ENCODE measurements at regions not wholly inside any gene's neighbourhood (a gene's known extent, or its start where the extent isn't known, plus 50 kb on each side); places are given as distances from the start of the nearest gene placed in this dataset.
"Not testable (repeated sequence)": the region's sequence is repeated elsewhere in the genome, so short reads cannot be mapped to it uniquely, and the experiment has no call there.

- not testable (repeated sequence) for DNase-seq (ENCODE audit: low read depth); H3K4me3 ChIP-seq (ENCODE audit: low read depth, low read length); FAIRE-seq; H3K36me3 ChIP-seq (ENCODE audit: control insufficient read depth, insufficient read depth, low read length); H3K27me3 ChIP-seq (ENCODE audit: control insufficient read depth, insufficient read depth, low read length)
Observed at GRCh38 chr2:131606366-131606765, 78.7 kb downstream of the CCDC74A start.

- not testable (repeated sequence) for H3K36me3 ChIP-seq (ENCODE audit: control insufficient read depth, insufficient read depth, low read length); FAIRE-seq; H3K27me3 ChIP-seq (ENCODE audit: control insufficient read depth, insufficient read depth, low read length); DNase-seq (ENCODE audit: low read depth); H3K4me3 ChIP-seq (ENCODE audit: low read depth, low read length)
Observed at GRCh38 chr2:131607056-131607455, 79.4 kb downstream of the CCDC74A start.

- not testable (repeated sequence) for H3K36me3 ChIP-seq (ENCODE audit: control insufficient read depth, insufficient read depth, low read length)
Observed at GRCh38 chr2:131614539-131614938, 86.9 kb downstream of the CCDC74A start.

GRCh38 chr2:131618320-131618719 is 90.6 kb downstream of the CCDC74A start:
- H3K27me3 ChIP-seq (ENCODE audit: control insufficient read depth, insufficient read depth, low read length); H3K36me3 ChIP-seq (ENCODE audit: control insufficient read depth, insufficient read depth, low read length); DNase-seq (ENCODE audit: low read depth); FAIRE-seq; H3K4me3 ChIP-seq (ENCODE audit: low read depth, low read length): not testable (repeated sequence)

More at GRCh38 chr2:131614539-131614938, 86.9 kb downstream of the CCDC74A start:
- not testable (repeated sequence) for H3K4me3 ChIP-seq (ENCODE audit: low read depth, low read length); FAIRE-seq; DNase-seq (ENCODE audit: low read depth); H3K27me3 ChIP-seq (ENCODE audit: control insufficient read depth, insufficient read depth, low read length)

- H3K4me3 ChIP-seq (ENCODE audit: low read depth, low read length); DNase-seq (ENCODE audit: low read depth); H3K27me3 ChIP-seq (ENCODE audit: control insufficient read depth, insufficient read depth, low read length); H3K36me3 ChIP-seq (ENCODE audit: control insufficient read depth, insufficient read depth, low read length); FAIRE-seq: not testable (repeated sequence)
Observed at GRCh38 chr2:131622874-131623273, 95.2 kb downstream of the CCDC74A start.

GRCh38 chr2:131626011-131626410 is 98.3 kb downstream of the CCDC74A start:
- H3K36me3 ChIP-seq (ENCODE audit: control insufficient read depth, insufficient read depth, low read length); H3K4me3 ChIP-seq (ENCODE audit: low read depth, low read length); DNase-seq (ENCODE audit: low read depth); H3K27me3 ChIP-seq (ENCODE audit: control insufficient read depth, insufficient read depth, low read length); FAIRE-seq: not testable (repeated sequence)

- not testable (repeated sequence) for H3K27me3 ChIP-seq (ENCODE audit: control insufficient read depth, insufficient read depth, low read length); DNase-seq (ENCODE audit: low read depth); FAIRE-seq; H3K36me3 ChIP-seq (ENCODE audit: control insufficient read depth, insufficient read depth, low read length); H3K4me3 ChIP-seq (ENCODE audit: low read depth, low read length)
Observed at GRCh38 chr2:131626565-131626964, 98.9 kb downstream of the CCDC74A start.

GRCh38 chr2:131627777-131628176 is 100.1 kb downstream of the CCDC74A start:
- not testable (repeated sequence) for FAIRE-seq

GRCh38 chr2:131631648-131632047 is 104.0 kb downstream of the CCDC74A start:
- not testable (repeated sequence) for H3K4me3 ChIP-seq (ENCODE audit: low read depth, low read length); H3K36me3 ChIP-seq (ENCODE audit: control insufficient read depth, insufficient read depth, low read length); FAIRE-seq; DNase-seq (ENCODE audit: low read depth); H3K27me3 ChIP-seq (ENCODE audit: control insufficient read depth, insufficient read depth, low read length)

More at GRCh38 chr2:131627777-131628176, 100.1 kb downstream of the CCDC74A start:
- not testable (repeated sequence) for H3K27me3 ChIP-seq (ENCODE audit: control insufficient read depth, insufficient read depth, low read length); DNase-seq (ENCODE audit: low read depth); H3K4me3 ChIP-seq (ENCODE audit: low read depth, low read length); H3K36me3 ChIP-seq (ENCODE audit: control insufficient read depth, insufficient read depth, low read length)

GRCh38 chr2:131633405-131633804 is 105.7 kb downstream of the CCDC74A start:
- not testable (repeated sequence) for H3K27me3 ChIP-seq (ENCODE audit: control insufficient read depth, insufficient read depth, low read length); H3K36me3 ChIP-seq (ENCODE audit: control insufficient read depth, insufficient read depth, low read length); FAIRE-seq; H3K4me3 ChIP-seq (ENCODE audit: low read depth, low read length); DNase-seq (ENCODE audit: low read depth)

GRCh38 chr2:131633827-131634695 is 106.4 kb downstream of the CCDC74A start:
- not testable (repeated sequence) for FAIRE-seq; DNase-seq (ENCODE audit: low read depth); H3K27me3 ChIP-seq (ENCODE audit: control insufficient read depth, insufficient read depth, low read length); H3K4me3 ChIP-seq (ENCODE audit: low read depth, low read length); H3K36me3 ChIP-seq (ENCODE audit: control insufficient read depth, insufficient read depth, low read length)

All from bronchial epithelial cell (primary cell).